ENCODE measurements at regions not wholly inside any gene's neighbourhood (a gene's known extent, or its start where the extent isn't known, plus 50 kb on each side); places are given as distances from the start of the nearest gene placed in this dataset.
"Not testable (repeated sequence)": the region's sequence is repeated elsewhere in the genome, so short reads cannot be mapped to it uniquely, and the experiment has no call there.

DNA sequence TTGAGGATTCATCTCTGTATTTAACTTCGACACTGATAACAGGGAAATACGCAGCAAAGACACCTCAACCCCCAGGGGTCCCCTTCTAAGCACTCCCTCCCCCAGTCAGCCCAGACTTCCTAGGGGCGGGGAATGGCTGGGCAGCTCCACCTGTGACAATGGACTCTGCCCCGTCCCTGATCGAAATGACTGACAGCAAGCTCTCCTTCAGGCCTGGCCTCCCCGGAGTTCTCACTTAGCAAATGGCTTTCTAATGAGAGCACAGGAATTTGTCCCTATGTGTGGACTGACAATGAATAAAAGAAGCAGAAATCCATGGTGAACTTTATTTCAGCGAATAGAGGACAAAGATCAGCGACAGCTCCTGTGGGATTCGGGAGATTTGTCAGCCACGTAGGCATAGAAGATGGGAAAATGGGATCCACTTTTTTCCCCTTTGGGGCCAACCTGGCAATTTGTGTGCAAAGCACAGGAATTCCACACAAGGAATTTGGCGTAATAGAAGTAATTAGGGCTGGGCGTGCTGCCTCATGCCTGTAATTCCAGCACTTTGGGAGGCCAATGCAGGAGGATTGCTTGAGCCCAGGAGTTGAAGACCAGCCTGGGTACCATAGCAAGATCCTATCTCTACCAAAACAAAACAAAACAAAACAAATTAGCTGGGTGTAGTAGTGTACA is 63.8 kb downstream of the TNFAIP2 start:
- FAIRE-seq (no peak), DNase-seq (ENCODE audit: insufficient read length) (no peak)
- TF ChIP-seq TAF1 (IDR thresholded peaks at IDR 0.05; ENCODE audit: borderline replicate concordance, low read depth, low read length): no peak
- TF ChIP-seq POLR2A (IDR thresholded peaks at IDR 0.05; ENCODE audit: low read depth, low read length): no peak
- no peak for TF ChIP-seq POLR2AphosphoS5 (IDR thresholded peaks at IDR 0.05; ENCODE audit: low read depth, low read length)

DNA sequence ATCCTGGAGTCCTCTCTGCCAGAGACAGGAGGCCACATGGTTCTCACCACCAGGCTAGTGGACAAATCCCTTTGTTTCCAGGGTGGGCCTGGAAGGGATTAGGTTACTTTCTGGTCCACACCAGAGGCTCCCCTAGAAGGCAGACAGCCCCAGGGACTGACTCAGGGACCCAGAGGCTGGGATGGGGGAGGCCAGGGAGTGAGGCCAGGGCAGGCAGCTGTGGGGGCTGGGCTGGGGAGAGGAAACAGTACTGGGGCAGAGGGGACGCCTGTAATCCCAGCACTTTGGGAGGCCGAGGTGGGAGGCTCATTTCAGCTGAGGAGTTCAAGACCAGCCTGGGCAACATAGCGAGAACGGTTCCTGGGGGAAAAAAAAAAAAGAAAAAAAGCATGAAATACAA is 64.7 kb downstream of the TNFAIP2 start:
- DNase-seq (ENCODE audit: insufficient read length) (no peak), FAIRE-seq (no peak)
- TF ChIP-seq POLR2A (IDR thresholded peaks at IDR 0.05; ENCODE audit: low read depth, low read length): no peak
- no peak for TF ChIP-seq POLR2AphosphoS5 (IDR thresholded peaks at IDR 0.05; ENCODE audit: low read depth, low read length)

DNA sequence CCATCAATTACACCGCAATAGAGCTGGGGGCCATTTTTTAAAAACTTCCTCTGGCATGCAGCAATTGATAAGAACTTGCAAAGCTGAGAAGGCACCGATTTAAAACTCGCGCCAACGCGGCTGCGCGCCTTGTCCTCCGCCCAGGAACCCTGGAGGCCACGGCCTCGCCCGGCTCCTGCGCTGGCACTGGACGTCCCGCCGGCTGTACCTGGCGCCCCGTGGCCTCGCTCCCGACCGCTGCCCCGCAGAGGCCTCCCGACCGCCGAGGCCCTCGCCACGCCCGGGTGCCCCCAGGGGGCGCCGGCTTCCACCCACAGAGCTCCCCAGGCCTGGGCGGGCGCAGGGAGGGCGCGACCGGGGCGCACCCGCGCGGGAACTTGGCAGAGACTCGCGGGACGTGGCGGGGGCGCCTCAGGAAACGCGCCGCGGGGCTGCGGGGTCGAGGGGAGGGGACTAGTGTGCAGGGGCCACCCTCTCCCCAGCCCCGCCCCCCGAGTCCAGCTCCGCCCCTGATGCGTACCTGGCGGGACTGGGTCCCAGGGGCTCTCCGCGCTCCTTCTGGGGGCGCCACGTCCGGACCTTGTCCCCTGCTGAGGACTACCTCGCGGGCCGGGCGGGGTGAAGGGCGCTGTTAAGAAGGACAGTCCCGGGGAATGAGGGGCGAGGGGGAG is 65.7 kb downstream of the TNFAIP2 start:
- FAIRE-seq: no peak
- TF ChIP-seq POLR2AphosphoS5 (IDR thresholded peaks at IDR 0.05; ENCODE audit: low read depth, low read length): no peak
- no peak for TF ChIP-seq POLR2A (IDR thresholded peaks at IDR 0.05; ENCODE audit: low read depth, low read length)
- TF ChIP-seq TAF1 (IDR thresholded peaks at IDR 0.05; ENCODE audit: borderline replicate concordance, low read depth, low read length): no peak
- DNase-seq (ENCODE audit: insufficient read length): no peak

GRCh38 chr14:103189481-103190470 is 66.5 kb downstream of the TNFAIP2 start:
- TF ChIP-seq TAF1 (IDR thresholded peaks at IDR 0.05; ENCODE audit: borderline replicate concordance, low read depth, low read length) (no peak), POLR2AphosphoS5 (IDR thresholded peaks at IDR 0.05; ENCODE audit: low read depth, low read length) (no peak), POLR2A (IDR thresholded peaks at IDR 0.05; ENCODE audit: low read depth, low read length) (no peak)
- DNase-seq (ENCODE audit: insufficient read length): no peak

DNA sequence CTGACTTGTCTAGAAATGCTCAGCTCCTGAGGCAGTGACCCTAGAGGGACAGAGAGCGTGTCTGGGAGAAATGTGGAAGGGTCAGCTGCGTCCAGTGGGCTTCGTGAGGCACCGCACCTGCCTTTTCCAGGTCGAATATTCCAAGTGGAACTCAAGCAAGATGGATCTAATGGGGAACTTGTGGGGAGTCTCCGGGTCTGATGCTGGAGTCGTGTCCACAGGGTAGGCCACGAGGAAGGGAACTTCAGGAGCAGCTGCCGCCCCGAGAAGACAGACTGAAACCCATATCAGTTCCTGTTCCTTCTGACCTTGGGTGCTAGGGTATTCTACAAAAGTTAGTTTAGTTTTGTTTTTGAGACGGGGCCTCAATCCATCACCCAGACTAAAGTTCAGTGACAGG is 67.5 kb downstream of the TNFAIP2 start:
- TF ChIP-seq POLR2AphosphoS5 (IDR thresholded peaks at IDR 0.05; ENCODE audit: low read depth, low read length): no peak
- TF ChIP-seq POLR2A (IDR thresholded peaks at IDR 0.05; ENCODE audit: low read depth, low read length): no peak
- TF ChIP-seq TAF1 (IDR thresholded peaks at IDR 0.05; ENCODE audit: borderline replicate concordance, low read depth, low read length): no peak
- no peak for DNase-seq (ENCODE audit: insufficient read length)
- no peak for FAIRE-seq

More at GRCh38 chr14:103189481-103190470, 66.5 kb downstream of the TNFAIP2 start:
- FAIRE-seq: no peak

DNA sequence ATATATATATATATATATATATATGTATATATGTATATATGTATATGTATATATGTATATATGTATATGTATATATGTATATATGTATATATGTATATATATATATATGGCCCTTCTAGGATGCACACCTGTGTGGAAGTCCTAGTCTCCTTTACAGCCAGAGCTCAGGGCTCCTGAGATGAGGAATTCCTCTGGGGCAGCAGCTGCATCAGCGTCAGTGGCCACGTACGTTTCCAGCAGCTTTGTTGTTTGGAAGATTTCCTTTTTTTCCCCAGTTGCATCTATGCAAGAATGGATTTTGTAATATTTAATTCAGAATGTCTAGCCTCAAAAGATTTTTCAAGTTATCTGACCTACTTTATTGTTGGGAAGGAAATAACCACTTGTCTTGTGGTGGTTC is 68.6 kb downstream of the TNFAIP2 start:
- DNase-seq (ENCODE audit: insufficient read length) (no peak), FAIRE-seq (no peak)
- TF ChIP-seq POLR2AphosphoS5 (IDR thresholded peaks at IDR 0.05; ENCODE audit: low read depth, low read length) (no peak), TAF1 (IDR thresholded peaks at IDR 0.05; ENCODE audit: borderline replicate concordance, low read depth, low read length) (no peak), POLR2A (IDR thresholded peaks at IDR 0.05; ENCODE audit: low read depth, low read length) (no peak)

- no peak for TF ChIP-seq TAF1 (IDR thresholded peaks at IDR 0.05; ENCODE audit: borderline replicate concordance, low read depth, low read length)
- TF ChIP-seq POLR2A (IDR thresholded peaks at IDR 0.05; ENCODE audit: low read depth, low read length): no peak
- TF ChIP-seq POLR2AphosphoS5 (IDR thresholded peaks at IDR 0.05; ENCODE audit: low read depth, low read length): no peak
- DNase-seq (ENCODE audit: insufficient read length) (no peak), FAIRE-seq (no peak)
Measured at GRCh38 chr14:103192246-103192840, 69.1 kb downstream of the TNFAIP2 start.

GRCh38 chr14:103192861-103193260 is 69.6 kb downstream of the TNFAIP2 start:
- not testable (repeated sequence) for FAIRE-seq; DNase-seq (ENCODE audit: insufficient read length)

DNA sequence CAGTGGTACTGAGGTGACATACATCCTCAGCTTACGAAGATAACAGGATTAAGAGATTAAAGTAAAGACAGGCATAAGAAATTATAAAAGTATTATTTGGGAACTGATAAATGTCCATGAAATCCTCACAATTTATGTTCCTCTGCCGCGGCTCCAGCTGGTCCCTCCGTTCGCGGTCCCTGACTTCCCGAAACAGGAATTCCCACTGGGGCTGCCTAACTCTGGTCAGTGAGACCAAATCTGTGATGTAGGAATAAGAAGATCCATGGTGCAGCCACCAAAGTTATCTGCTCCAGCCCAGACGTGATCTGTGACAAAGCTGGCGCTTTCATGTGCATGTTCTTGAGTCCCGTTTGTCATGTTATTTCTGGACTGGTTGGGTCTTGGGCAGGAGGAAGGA is 70.2 kb downstream of the TNFAIP2 start:
- not testable (repeated sequence) for FAIRE-seq; DNase-seq (ENCODE audit: insufficient read length)

DNA sequence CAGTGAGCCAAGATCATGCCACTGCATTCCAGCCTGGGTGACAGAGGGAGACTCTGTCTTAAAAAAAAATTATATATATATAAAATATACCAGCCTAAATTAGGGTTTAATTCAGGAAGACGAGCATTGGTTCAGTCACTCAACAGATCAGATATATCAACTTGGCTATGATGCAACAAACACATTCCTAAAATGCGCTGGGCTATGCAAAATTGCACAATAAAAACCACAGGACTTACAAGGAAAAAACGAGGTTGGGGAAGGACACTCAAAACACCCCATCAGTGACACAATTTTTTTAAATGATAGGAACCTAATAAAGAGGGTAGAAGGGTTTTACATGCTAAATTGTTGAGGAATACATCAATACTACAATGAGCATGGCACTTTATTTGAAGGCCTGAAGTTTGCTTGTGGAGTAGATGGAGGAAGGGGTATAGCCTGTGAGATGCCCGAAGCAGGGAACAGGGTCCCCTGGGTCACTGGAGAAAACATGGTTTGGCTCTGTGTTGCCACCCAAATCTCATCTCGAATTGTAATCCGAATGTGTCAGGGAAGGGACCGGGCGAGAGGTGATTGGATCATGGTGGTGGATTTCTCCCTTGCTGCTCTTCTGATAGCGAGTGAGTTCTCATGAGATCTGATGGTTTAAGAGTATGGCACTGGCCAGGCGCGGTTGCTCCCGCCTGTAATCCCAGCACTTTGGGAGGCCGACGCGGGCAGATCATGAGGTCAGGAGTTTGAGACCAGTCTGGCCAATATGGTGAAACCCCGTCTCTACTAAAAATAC is 71.2 kb downstream of the TNFAIP2 start:
- DNase-seq (ENCODE audit: insufficient read length): no peak
- TF ChIP-seq POLR2A (IDR thresholded peaks at IDR 0.05; ENCODE audit: low read depth, low read length) (no peak), TAF1 (IDR thresholded peaks at IDR 0.05; ENCODE audit: borderline replicate concordance, low read depth, low read length) (no peak), POLR2AphosphoS5 (IDR thresholded peaks at IDR 0.05; ENCODE audit: low read depth, low read length) (no peak)
- no peak for FAIRE-seq
